Fibroblast of lung (primary cell): ENCODE measurements at regions not wholly inside any gene's neighbourhood (a gene's known extent, or its start where the extent isn't known, plus 50 kb on each side); places are given as distances from the start of the nearest gene placed in this dataset.

ENCODE experiments used
- DNase-seq, 2 donors: peaks; one replicate each; pipeline versions ENCODE4 v3.0.0 to v3.0.0-alpha.2; 2010; ENCODE audit warnings: low read depth in 2 of 2
- H2AFZ ChIP-seq: 2 replicates; pipeline ENCODE4 v1.5.1; 2012; ENCODE audit warnings: low read length, control low read depth, inconsistent platforms
- H3K27ac ChIP-seq: 2 replicates; pipeline ENCODE4 v1.5.1; 2011; ENCODE audit warnings: low read length, control low read depth; ENCODE audit not compliant: insufficient read depth
- H3K27me3 ChIP-seq: 2 replicates; pipeline ENCODE4 v1.5.1; 2011; ENCODE audit warnings: mild to moderate bottlenecking, low read length; ENCODE audit not compliant: control insufficient read depth, insufficient read depth
- H3K36me3 ChIP-seq: 2 replicates; pipeline ENCODE4 v1.5.1; 2011; ENCODE audit warnings: low read length; ENCODE audit not compliant: control insufficient read depth, insufficient read depth
- H3K4me1 ChIP-seq: 2 replicates; pipeline ENCODE4 v1.5.1; 2011; ENCODE audit warnings: low read length; ENCODE audit not compliant: control insufficient read depth, insufficient read depth; ENCODE audit errors: extremely low read depth
- H3K4me2 ChIP-seq: 2 replicates; pipeline ENCODE4 v1.5.1; 2011; ENCODE audit warnings: low read length, control low read depth; ENCODE audit not compliant: insufficient read depth; ENCODE audit errors: extremely low read depth
- H3K4me3 ChIP-seq, 4 experiments: fragments of 200-600 bp in 1 of 4; sonication (generic) in 1 of 4; replicated peaks in 1 of 4; 2 replicates each; pipeline ENCODE4 v1.5.1; 2011 to 2016; ENCODE audit warnings: low read length in 4 of 4, low read depth in 3 of 4, mild to moderate bottlenecking in 3 of 4, control low read depth in 2 of 4, inconsistent platforms in 1 of 4, mixed read lengths in 1 of 4; ENCODE audit not compliant: insufficient read depth in 1 of 4; ENCODE audit errors: control extremely low read depth in 1 of 4
- H3K79me2 ChIP-seq: 2 replicates; pipeline ENCODE4 v1.5.1; 2012; ENCODE audit warnings: mild to moderate bottlenecking, low read length, inconsistent platforms; ENCODE audit not compliant: control insufficient read depth, insufficient read depth
- H3K9ac ChIP-seq: 2 replicates; pipeline ENCODE4 v1.5.1; 2011; ENCODE audit warnings: mild to moderate bottlenecking, low read length, control low read depth; ENCODE audit not compliant: insufficient read depth
- H3K9me3 ChIP-seq: 2 replicates; pipeline ENCODE4 v1.5.1; 2012; ENCODE audit warnings: low read depth, low read length; ENCODE audit not compliant: control insufficient read depth, insufficient read depth
- H4K20me1 ChIP-seq: 2 replicates; pipeline ENCODE4 v1.5.1; 2011; ENCODE audit warnings: low read length; ENCODE audit not compliant: control insufficient read depth, insufficient read depth; ENCODE audit errors: extremely low read depth
- EZH2 ChIP-seq: IDR thresholded peaks from 2 replicates; pipeline ENCODE4 v1.5.1; 2012; ENCODE audit warnings: low read length, control low read depth, mild to moderate bottlenecking; ENCODE audit errors: missing control alignments
- TF ChIP-seq, protein P1 (sequence below), 2 donors: IDR thresholded peaks in 1 of 2; conservative IDR thresholded peaks in 1 of 2; 1 replicate in 1 of 2; 2 replicates in 1 of 2; pipeline ENCODE4 v1.5.1; 2011 to 2012; ENCODE audit warnings: low read length in 2 of 2, control low read depth in 1 of 2, inconsistent platforms in 1 of 2, low read depth in 1 of 2, mild to moderate bottlenecking in 1 of 2

DNA sequence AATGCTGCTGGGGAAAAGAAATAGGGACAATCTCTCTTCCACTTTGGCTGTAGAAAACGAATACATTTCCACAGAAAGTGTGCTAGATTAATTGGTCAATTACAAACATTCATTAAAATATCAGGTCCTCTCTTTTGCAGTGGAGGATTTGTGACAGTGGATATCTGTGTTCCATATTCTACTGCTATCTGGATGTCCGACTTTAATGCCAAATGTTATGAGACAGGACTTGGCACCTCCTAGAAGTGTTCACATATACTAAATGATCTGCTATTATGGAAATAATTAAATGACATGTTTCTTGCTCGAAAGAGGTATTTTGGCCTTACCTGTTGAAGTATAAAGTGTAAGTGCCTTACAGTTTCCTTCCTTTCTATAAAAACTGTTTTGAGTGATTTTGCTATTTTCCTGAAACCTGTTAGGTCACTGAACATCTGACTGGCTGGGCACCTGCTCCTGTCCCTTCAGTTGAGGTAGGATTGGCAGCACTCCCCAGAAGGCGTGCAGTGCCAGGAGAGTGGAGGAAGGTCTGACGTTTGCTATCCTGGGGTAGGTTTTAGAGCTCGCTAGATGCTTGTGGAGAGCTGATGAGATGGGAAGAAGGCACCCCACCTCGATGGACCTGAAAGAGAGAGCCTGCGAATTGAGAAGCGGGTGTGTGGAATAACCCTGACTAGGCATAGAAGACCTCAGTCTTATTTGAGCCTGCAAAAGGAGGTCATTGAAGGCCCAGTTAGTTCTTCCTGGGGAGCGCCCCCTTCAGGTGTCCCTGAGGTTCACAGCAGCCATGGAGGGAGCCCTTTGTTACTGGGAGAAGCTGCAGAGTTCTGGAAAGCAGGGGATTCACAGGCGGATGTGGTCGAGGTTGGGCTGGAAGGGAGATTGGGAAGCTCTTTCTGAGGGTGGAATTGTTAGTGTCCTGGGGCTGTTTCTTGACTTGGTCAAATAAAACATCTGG, 159.4 kb upstream of the ZNF267 start:
- Histone ChIP-seq H3K4me2 (peak overlapping the region; percentile 78), H3K36me3 (peaks cover 2% of the 10 kb centered on the region), H2AFZ (peak overlapping the region; percentile 93), H3K79me2 (peaks cover 21% of the 10 kb centered on the region), H3K9me3 (no peaks in the 10 kb centered on the region), H3K4me3 (peak overlapping the region; percentile 76 to 97 (median 90)), H4K20me1 (no peaks in the 10 kb centered on the region), H3K9ac (peak overlapping the region; percentile 97), H3K27me3 (no peaks in the 10 kb centered on the region), H3K27ac (peak overlapping the region; percentile 96), H3K4me1 (peaks cover 4% of the 10 kb centered on the region)
- TF ChIP-seq, protein P1, sequence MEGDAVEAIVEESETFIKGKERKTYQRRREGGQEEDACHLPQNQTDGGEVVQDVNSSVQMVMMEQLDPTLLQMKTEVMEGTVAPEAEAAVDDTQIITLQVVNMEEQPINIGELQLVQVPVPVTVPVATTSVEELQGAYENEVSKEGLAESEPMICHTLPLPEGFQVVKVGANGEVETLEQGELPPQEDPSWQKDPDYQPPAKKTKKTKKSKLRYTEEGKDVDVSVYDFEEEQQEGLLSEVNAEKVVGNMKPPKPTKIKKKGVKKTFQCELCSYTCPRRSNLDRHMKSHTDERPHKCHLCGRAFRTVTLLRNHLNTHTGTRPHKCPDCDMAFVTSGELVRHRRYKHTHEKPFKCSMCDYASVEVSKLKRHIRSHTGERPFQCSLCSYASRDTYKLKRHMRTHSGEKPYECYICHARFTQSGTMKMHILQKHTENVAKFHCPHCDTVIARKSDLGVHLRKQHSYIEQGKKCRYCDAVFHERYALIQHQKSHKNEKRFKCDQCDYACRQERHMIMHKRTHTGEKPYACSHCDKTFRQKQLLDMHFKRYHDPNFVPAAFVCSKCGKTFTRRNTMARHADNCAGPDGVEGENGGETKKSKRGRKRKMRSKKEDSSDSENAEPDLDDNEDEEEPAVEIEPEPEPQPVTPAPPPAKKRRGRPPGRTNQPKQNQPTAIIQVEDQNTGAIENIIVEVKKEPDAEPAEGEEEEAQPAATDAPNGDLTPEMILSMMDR (conservative IDR thresholded peaks at IDR 0.05 in 1 of 2, IDR thresholded peaks at IDR 0.05 in 1 of 2; ENCODE audit: low read depth in 1 of 2, low read length in 2 of 2) = peak in 1 of 2 donors; percentile 17
- no peak for TF ChIP-seq EZH2
- DNase-seq = no peak

DNA sequence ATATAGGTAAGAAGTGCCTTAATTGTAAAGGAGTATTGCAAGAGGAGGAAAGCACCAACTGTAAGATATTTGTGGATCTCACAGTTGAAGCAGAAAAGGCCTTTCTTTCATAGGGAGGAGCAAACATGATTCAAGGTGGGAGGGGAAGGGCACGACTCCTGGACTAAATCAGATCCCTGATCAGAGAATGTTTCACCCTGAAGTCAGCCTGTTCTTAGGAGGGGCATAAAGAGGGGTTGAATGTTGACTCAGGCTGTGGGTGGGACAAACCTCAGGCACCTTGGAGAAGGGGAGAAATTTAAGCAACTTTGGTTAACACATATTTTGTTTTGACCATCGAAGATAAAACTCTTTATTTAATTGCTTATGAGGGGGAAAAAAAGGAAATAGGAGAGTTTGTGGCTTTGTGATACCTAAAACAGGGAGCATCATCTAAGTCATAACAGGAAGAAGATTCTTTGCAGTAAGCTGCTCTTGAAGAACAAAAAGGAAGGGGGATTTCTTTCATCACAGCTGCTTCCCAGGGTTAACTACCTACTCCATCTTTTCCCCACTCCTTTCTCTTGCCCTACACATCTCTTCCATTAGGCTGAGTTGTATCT, 158.6 kb upstream of the ZNF267 start:
- no peak overlapping the region for H2AFZ ChIP-seq
- H3K4me2 ChIP-seq = peak overlapping the region; percentile 78
- H3K4me1 ChIP-seq = peaks cover 4% of the 10 kb centered on the region
- peaks cover 2% of the 10 kb centered on the region for H3K36me3 ChIP-seq
- H3K9ac ChIP-seq = no peak overlapping the region
- no peaks in the 10 kb centered on the region for H4K20me1 ChIP-seq
- no peaks in the 10 kb centered on the region for H3K27me3 ChIP-seq
- no peaks in the 10 kb centered on the region for H3K9me3 ChIP-seq
- DNase-seq = no peak
- no peak for TF ChIP-seq EZH2
- TF ChIP-seq, protein P1 (conservative IDR thresholded peaks at IDR 0.05 in 1 of 2, IDR thresholded peaks at IDR 0.05 in 1 of 2; ENCODE audit: low read depth in 1 of 2, low read length in 2 of 2) = no peak
- H3K27ac ChIP-seq = no peak overlapping the region
- H3K79me2 ChIP-seq = peaks cover 21% of the 10 kb centered on the region
- H3K4me3 ChIP-seq = peak overlapping the region in 1 of 4 experiments; percentile 89

DNA sequence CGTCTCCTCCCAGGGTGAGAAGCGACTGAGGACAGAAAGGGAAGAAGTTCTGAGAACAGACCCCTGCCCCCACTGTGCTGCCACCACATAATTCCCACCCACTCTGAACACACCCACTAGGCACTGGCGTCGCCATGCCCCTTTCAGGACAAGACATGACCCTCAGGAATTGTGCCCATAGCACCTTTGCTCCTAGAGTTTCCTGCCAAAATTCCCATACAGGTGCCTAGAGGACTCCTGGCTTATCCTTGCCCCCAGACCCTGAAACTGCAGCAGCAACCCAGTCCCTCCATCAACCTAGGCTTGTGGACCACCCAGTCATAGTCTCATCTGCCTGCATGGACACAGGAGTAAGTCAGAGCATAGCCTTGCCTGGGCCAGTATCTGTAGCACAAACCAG, 157.7 kb upstream of the ZNF267 start:
- no peak for TF ChIP-seq EZH2
- TF ChIP-seq, protein P1 (conservative IDR thresholded peaks at IDR 0.05 in 1 of 2, IDR thresholded peaks at IDR 0.05 in 1 of 2; ENCODE audit: low read depth in 1 of 2, low read length in 2 of 2) = no peak
- no peak for DNase-seq
- Histone ChIP-seq H3K4me3 (no peak overlapping the region), H3K27me3 (no peaks in the 10 kb centered on the region), H3K36me3 (peaks cover 2% of the 10 kb centered on the region), H3K79me2 (peaks cover 21% of the 10 kb centered on the region), H3K9me3 (no peaks in the 10 kb centered on the region), H3K4me2 (no peak overlapping the region), H3K4me1 (peaks cover 4% of the 10 kb centered on the region), H3K27ac (no peak overlapping the region), H4K20me1 (no peaks in the 10 kb centered on the region), H2AFZ (no peak overlapping the region), H3K9ac (no peak overlapping the region)
